Panc1 (cell line): ENCODE measurements at regions not wholly inside any gene's neighbourhood (a gene's known extent, or its start where the extent isn't known, plus 50 kb on each side); places are given as distances from the start of the nearest gene placed in this dataset.

ENCODE experiments used
- ATAC-seq: fragments of 200-7000 bp; cut with Tn5 transposase; 2 replicates; pipeline ENCODE4 v1.9.1; 2020; ENCODE audit warnings: mild to moderate bottlenecking, moderate library complexity
- BruUV-seq: library from RNA; stranded (reverse); fragments of 400-500 nt; replicated peaks from 2 replicates; lab custom pipeline; 2021; lab: Mats Ljungman, UMichigan
- CTCF ChIA-PET: fragments of 300-600 bp; sonication (Branson Sonifier 250); formaldehyde crosslinking; loops from one replicate; lab custom pipeline; 2022; ENCODE audit warnings: antibody characterized with exemption; lab: Charles Lee
- POLR2A ChIA-PET: fragments of 300-600 bp; sonication (Branson Sonifier 250); formaldehyde crosslinking; loops from one replicate; lab custom pipeline; 2022; ENCODE audit warnings: antibody characterized with exemption; lab: Charles Lee
- DNase-seq: peaks from one replicate; pipeline ENCODE4 v3.0.0-alpha.2; 2010; ENCODE audit warnings: low read depth, low spot score
- H3K27ac ChIP-seq: 2 replicates; pipeline ENCODE4 v1.5.1; 2011; ENCODE audit warnings: mild to moderate bottlenecking, low read length, inconsistent platforms
- H3K27me3 ChIP-seq: fragments of 200-500 bp; sonication (Bioruptor generic); 2 replicates; pipeline ENCODE4 v1.6.0; 2014; ENCODE audit warnings: low read length, inconsistent platforms; ENCODE audit not compliant: control insufficient read depth, insufficient read depth
- H3K36me3 ChIP-seq: fragments of 200-500 bp; sonication (Bioruptor generic); 2 replicates; pipeline ENCODE4 v1.5.1; 2014; ENCODE audit warnings: inconsistent platforms, mild to moderate bottlenecking, low read length, moderate library complexity; ENCODE audit not compliant: control insufficient read depth, insufficient read depth
- H3K4me1 ChIP-seq: 2 replicates; pipeline ENCODE4 v1.5.1; 2011; ENCODE audit warnings: inconsistent platforms, mild to moderate bottlenecking, low read length, moderate library complexity; ENCODE audit not compliant: control insufficient read depth, insufficient read depth
- H3K4me3 ChIP-seq, 2 experiments: 2 replicates each; pipeline ENCODE4 v1.5.1; 2011 to 2012; ENCODE audit warnings: low read depth in 2 of 2, low read length in 2 of 2, mild to moderate bottlenecking in 2 of 2, inconsistent platforms in 1 of 2, moderate library complexity in 1 of 2
- H3K9me3 ChIP-seq: fragments of 200-500 bp; sonication (Bioruptor generic); 2 replicates; pipeline ENCODE4 v1.5.1; 2014; ENCODE audit warnings: low read depth, mild to moderate bottlenecking, inconsistent platforms, low read length, moderate library complexity; ENCODE audit not compliant: control insufficient read depth, insufficient read depth
- CTCF ChIP-seq: fragments of 450-650 bp; IDR thresholded peaks from 2 replicates; pipeline ENCODE4 v1.5.1; 2017; ENCODE audit warnings: mild to moderate bottlenecking
- POLR2AphosphoS5 ChIP-seq: IDR thresholded peaks from 2 replicates; pipeline ENCODE4 v1.6.1; 2012; ENCODE audit warnings: mild to moderate bottlenecking, low read depth, low read length, moderate library complexity
- REST ChIP-seq, 2 experiments: IDR thresholded peaks; 2 replicates each; pipeline ENCODE4 v1.6.1; 2011 to 2012; ENCODE audit warnings: low read depth in 2 of 2, control low read depth in 1 of 2, low read length in 1 of 2, mild to moderate bottlenecking in 1 of 2, moderate library complexity in 1 of 2; ENCODE audit not compliant: insufficient read depth in 1 of 2
- SIN3A ChIP-seq: IDR thresholded peaks from 2 replicates; pipeline ENCODE4 v1.6.1; 2012; ENCODE audit warnings: low read depth, mild to moderate bottlenecking, low read length, moderate library complexity, borderline replicate concordance; ENCODE audit not compliant: insufficient read depth
- TCF7L2 ChIP-seq: IDR thresholded peaks from 2 replicates; pipeline ENCODE4 v1.6.1; 2011; ENCODE audit warnings: mild to moderate bottlenecking, low read depth, low read length, inconsistent platforms
- in situ Hi-C: cut with HindIII; loops from 2 replicates; pipeline ENCODE4 v1.10.0; 2016; ENCODE audit warnings: low sequenced_read_pairs, low pct_unique_long_range_greater_than_20kb
- intact Hi-C: fragments of 100-400 bp; cut with micrococcal nuclease; formaldehyde crosslinking; loops from one replicate; pipeline ENCODE4 v1.10.0; 2022; ENCODE audit not compliant: unreplicated experiment

- ChIA-PET CTCF (interaction anchor here (0.6 kb wide), 1 partner anchor 499 kb away, joined by 3 read pairs; no protein-coding TSS in a partner anchor), POLR2A (no interaction called here)
- BruUV-seq = no TSS peak
- no peaks in the 10 kb centered on the region for H3K36me3 ChIP-seq
- no peak for ATAC-seq
- no peaks in the 10 kb centered on the region for H3K4me1 ChIP-seq
- TF ChIP-seq CTCF (no peak), SIN3A (no peak), REST (IDR thresholded peaks at IDR 0.05; ENCODE audit: insufficient read depth in 1 of 2, low read depth in 2 of 2, low read length in 1 of 2) (no peak), POLR2AphosphoS5 (no peak), TCF7L2 (no peak)
- no peak for DNase-seq
- no peak overlapping the region for H3K27ac ChIP-seq
- in situ Hi-C loops (no loop called here), intact Hi-C loops (no loop called here)
- peaks cover 5% of the 10 kb centered on the region; the same call in 1 of the 2 replicates for H3K27me3 ChIP-seq
- no peak overlapping the region for H3K4me3 ChIP-seq
- no peaks in the 10 kb centered on the region for H3K9me3 ChIP-seq
Observed at GRCh38 chr3:152516216-152516615, 247.5 kb downstream of the MBNL1 start.

- ATAC-seq (no peak), DNase-seq (no peak)
- H3K27me3 ChIP-seq = peaks cover 5% of the 10 kb centered on the region; the same call in 1 of the 2 replicates
- CTCF ChIA-PET = no interaction called here
- POLR2A ChIA-PET = no interaction called here
- TF ChIP-seq CTCF (no peak), REST (IDR thresholded peaks at IDR 0.05; ENCODE audit: insufficient read depth in 1 of 2, low read depth in 2 of 2, low read length in 1 of 2) (no peak), TCF7L2 (no peak), SIN3A (no peak), POLR2AphosphoS5 (no peak)
- H3K9me3 ChIP-seq = no peaks in the 10 kb centered on the region
- in situ Hi-C loops (no loop called here), intact Hi-C loops (no loop called here)
- no peak overlapping the region for H3K27ac ChIP-seq
- no TSS peak for BruUV-seq
- H3K4me3 ChIP-seq = no peak overlapping the region
- no peaks in the 10 kb centered on the region for H3K4me1 ChIP-seq
- H3K36me3 ChIP-seq = no peaks in the 10 kb centered on the region
Observed at GRCh38 chr3:152517502-152517901, 248.8 kb downstream of the MBNL1 start.
